ENCODE measurements at regions not wholly inside any gene's neighbourhood (a gene's known extent, or its start where the extent isn't known, plus 50 kb on each side); places are given as distances from the start of the nearest gene placed in this dataset.

DNA sequence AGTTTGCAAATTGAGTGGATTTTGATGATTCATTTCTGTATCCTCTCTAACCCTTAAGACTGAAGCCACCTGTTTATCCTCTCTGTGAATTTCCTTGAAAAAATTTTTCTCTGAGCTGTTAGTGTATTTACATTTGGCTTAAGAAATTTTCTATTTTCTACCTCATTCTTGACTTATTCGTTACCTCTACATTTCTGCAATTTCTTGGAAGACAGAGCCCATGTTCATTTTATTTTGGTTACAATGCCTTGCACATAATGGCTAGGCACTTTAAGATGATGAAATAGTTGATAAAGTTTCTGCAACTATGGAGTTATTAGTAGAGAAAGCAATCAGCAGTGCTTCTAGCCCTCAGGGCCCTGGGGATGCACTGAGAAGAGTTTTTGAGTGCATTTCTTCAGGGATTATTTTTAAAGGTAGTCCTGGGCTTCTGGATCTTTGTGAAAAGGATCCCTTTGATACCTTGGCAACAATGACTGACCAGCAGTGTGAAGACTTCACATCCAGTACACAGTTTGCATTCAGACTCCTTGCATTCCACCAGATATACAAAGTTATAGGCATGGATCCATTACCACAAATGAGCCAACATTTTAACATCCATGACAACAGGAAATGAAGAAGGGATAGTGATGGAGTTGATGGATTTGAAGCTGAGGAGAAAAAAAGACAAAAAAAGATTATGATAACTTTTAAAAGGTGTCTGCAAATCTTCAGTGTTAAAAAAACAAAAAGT lies 68.2 kb downstream of the CH25H start:
- H3K27me3 ChIP-seq (ENCODE audit: insufficient read depth) = no peaks in the 10 kb centered on the region
- H3K79me2 ChIP-seq (ENCODE audit: insufficient read depth) = no peaks in the 10 kb centered on the region
- no peak overlapping the region for H2AFZ ChIP-seq (ENCODE audit: low read depth)
- ChIA-PET POLR2A (no interaction called here), CTCF (no interaction called here)
- no peak overlapping the region for H3K4me2 ChIP-seq
- no peak overlapping the region for H3K4me3 ChIP-seq (ENCODE audit: low read depth in 2 of 2, low read length in 1 of 2)
- no peaks in the 10 kb centered on the region for H3K4me1 ChIP-seq (ENCODE audit: control insufficient read depth in 1 of 2, insufficient read depth in 2 of 2, low read depth in 1 of 2, low read length in 1 of 2)
- no peaks in the 10 kb centered on the region for H3K36me3 ChIP-seq (replicated peaks in 1 of 2; ENCODE audit: control insufficient read depth in 1 of 2, insufficient read depth in 2 of 2, low read length in 1 of 2)
- H3K9ac ChIP-seq = no peak overlapping the region
- no peak for DNase-seq
- no peak overlapping the region for H3K27ac ChIP-seq (ENCODE audit: low read depth in 2 of 2, low read length in 1 of 2)
- 80% methylated on average over 1 of the region's 1 CpG for whole genome bisulfite sequencing (ENCODE audit: low lambda C conversion rate)
- H3K9me3 ChIP-seq = no peaks in the 10 kb centered on the region; the same call in 1 of the 2 replicates
- no peaks in the 10 kb centered on the region for H3K9me2 ChIP-seq
- H3F3A ChIP-seq (replicated peaks; ENCODE audit: insufficient read depth) = no peaks in the 10 kb centered on the region
- TF ChIP-seq NRF1 (IDR thresholded peaks at IDR 0.05; ENCODE audit: low read depth, low read length) (no peak), YY1 (IDR thresholded peaks at IDR 0.05; ENCODE audit: low read depth) (no peak), GABPA (IDR thresholded peaks at IDR 0.05; ENCODE audit: low read depth) (no peak), RCOR1 (IDR thresholded peaks at IDR 0.05; ENCODE audit: low read length) (no peak), REST (IDR thresholded peaks at IDR 0.05; ENCODE audit: low read depth, low read length) (no peak), ELF1 (IDR thresholded peaks at IDR 0.05) (no peak), RFX5 (IDR thresholded peaks at IDR 0.05; ENCODE audit: low read length) (no peak), RAD21 (IDR thresholded peaks at IDR 0.05; ENCODE audit: low read length) (no peak), TAF1 (IDR thresholded peaks at IDR 0.05; ENCODE audit: borderline replicate concordance, low read depth, low read length) (no peak), TEAD4 (IDR thresholded peaks at IDR 0.05; ENCODE audit: borderline replicate concordance, insufficient read depth) (no peak), MEF2A (IDR thresholded peaks at IDR 0.05; ENCODE audit: borderline replicate concordance, low read depth) (no peak), FOXJ3 (CRISPR knock-in tag; IDR thresholded peaks at IDR 0.05) (no peak), USF1 (IDR thresholded peaks at IDR 0.05; ENCODE audit: borderline replicate concordance, low read depth) (no peak), POLR2AphosphoS5 (IDR thresholded peaks at IDR 0.05; ENCODE audit: low read depth, low read length) (no peak), NFIC (IDR thresholded peaks at IDR 0.05; ENCODE audit: borderline replicate concordance) (no peak), MXI1 (IDR thresholded peaks at IDR 0.05; ENCODE audit: low read depth, low read length) (no peak)
- TF ChIP-seq, protein P1, sequence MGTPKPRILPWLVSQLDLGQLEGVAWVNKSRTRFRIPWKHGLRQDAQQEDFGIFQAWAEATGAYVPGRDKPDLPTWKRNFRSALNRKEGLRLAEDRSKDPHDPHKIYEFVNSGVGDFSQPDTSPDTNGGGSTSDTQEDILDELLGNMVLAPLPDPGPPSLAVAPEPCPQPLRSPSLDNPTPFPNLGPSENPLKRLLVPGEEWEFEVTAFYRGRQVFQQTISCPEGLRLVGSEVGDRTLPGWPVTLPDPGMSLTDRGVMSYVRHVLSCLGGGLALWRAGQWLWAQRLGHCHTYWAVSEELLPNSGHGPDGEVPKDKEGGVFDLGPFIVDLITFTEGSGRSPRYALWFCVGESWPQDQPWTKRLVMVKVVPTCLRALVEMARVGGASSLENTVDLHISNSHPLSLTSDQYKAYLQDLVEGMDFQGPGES (IDR thresholded peaks at IDR 0.05; ENCODE audit: low read depth, low read length) = no peak
- no peaks in the 10 kb centered on the region for H4K20me1 ChIP-seq (ENCODE audit: insufficient read depth)

All from SK-N-SH (cell line).